Esophagus mucosa (tissue), 1 donor: ENCODE measurements at regions not wholly inside any gene's neighbourhood (a gene's known extent, or its start where the extent isn't known, plus 50 kb on each side); places are given as distances from the start of the nearest gene placed in this dataset.

Experiments used
- ATAC-seq: fragments of 200-7000 bp; cut with Tn5 transposase; one replicate; pipeline ENCODE4 v1.9.1; 2020
- donor health status: DM: yes; HTN: yes; CAD: no.

DNA sequence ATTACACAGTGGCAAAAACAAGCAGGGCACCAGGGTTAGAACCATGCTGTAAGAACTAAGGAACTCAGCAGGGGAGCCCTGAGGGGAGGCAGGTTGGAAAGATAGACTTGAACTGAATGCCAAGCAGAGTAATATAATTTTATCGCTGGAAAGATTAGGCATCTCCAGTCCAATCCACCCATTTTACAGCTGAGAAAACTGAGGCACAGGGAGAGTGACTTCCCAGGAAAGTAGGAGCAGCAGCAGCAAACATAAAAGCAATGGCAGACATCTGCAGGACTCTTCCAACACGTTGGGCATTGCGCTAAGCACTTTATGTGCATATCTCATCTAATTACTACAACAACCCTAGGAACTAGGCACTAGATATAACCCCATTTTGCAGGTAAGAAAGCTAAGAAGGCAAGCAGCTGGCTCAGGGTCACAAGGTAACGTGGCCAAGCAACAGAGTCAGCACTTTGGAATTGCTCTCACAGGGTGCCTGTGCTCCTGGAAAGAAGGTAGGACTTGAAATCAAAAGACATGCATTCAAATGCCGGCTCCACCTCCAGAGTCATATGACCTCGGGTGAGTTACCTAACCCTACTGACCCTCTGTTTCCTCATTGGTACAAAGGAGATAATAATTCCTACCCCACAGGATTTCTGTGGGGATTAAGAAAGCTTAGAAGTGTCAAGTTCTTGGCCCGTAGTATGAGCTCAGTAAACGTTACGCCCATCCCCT is 215.3 kb downstream of the BARX2 start:
- ATAC-seq: peak; percentile 91

DNA sequence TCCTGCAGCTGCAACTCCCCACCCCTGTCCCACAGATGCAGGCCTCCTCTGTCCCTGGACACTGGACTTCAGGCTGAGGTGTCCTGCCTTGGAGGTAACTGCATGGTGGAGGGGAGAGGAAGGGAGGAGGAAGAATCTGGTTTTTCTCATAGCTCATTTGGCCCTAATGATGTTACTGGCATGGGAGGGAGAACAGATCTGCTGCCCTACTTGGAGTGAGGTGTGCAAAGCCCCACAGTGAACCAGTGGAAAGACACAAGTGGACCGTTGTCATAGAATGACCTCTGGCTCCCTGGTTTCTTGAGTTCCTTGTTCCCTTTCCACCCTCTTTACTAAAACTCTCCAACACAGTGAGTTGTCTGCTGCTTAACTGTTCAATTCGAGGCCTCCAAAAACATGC is 215.9 kb downstream of the BARX2 start:
- ATAC-seq: no peak

DNA sequence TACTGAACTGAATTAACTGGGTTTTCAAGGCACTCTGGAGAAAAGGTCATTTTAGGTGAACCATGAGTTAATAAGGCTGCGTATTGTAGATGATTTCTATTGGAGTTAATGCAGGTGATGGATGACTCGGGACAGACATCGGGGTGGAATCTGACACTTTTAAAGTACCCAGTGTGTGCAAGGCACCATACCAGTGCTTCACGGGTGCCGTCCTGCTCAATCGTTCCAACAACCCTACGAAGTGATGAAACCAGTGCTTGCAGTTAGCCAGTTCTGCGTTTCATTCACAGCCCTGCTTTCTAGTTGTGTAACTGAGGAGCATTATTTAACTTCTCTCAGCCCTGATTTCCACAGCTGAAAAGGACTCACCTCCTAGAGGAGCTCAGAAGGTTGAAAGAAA is 216.5 kb downstream of the BARX2 start:
- ATAC-seq: no peak

DNA sequence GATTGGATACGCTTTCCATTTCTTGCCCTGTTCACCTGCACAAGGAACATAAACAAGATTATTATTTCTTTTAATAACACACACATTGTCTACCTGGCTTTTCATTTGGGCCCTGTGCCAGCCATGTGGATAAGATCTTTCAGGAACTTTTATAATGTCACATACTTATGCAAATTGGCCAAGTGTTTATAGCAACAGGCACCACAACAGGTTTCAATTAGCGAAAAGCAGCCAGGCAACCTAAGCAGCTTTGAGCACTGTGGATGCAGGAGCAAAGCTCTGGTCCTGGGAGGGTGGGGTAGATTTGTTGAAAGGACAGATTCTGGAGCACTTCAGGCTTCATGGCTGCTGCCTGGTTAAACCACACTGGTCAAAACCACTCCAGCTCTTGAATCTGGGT is 217.4 kb downstream of the BARX2 start:
- peak; percentile 64 for ATAC-seq

DNA sequence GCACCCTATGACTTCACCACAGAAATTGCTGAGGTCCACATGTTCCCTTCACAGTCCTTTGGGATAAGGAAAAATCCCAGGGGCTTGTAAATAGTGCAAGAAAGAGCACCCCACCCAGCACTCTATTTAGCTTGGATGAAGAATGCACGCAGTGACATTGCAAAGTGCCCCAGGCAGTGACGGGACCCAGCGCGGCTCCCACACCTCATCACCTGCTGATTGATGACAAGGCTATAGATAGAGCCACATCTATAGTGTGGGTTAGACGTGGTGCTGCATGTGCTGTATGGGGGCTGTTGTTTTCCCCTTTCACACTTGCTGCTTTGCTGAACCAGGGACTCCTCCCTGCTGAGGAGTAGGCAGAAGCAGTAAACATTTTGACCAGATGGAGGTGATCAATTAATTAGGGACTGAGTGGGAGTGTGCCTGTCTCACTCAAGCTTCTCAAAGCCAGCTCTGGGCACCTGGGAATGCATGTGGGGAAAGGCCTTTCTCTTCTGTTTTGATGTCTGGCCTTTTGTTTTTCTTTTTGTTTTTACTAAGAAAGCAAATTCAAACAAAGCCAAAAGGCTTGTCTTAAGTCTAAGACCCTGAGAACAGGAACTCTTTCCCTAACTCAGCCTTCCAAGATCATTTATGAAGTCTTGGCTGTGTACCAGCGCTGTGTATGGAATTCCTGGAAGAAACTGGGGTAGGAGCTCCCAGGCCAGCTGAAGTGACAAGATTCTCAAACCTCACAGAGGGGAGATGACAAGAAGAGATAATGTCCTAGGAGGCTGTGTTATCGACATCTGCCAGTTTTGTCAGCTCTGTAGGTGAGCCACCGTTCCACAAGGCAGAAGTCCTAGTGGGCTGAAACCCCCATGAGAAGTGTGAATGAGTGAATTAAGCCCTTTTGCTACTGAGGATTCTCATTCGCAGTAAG is 219.7 kb downstream of the BARX2 start:
- no peak for ATAC-seq

DNA sequence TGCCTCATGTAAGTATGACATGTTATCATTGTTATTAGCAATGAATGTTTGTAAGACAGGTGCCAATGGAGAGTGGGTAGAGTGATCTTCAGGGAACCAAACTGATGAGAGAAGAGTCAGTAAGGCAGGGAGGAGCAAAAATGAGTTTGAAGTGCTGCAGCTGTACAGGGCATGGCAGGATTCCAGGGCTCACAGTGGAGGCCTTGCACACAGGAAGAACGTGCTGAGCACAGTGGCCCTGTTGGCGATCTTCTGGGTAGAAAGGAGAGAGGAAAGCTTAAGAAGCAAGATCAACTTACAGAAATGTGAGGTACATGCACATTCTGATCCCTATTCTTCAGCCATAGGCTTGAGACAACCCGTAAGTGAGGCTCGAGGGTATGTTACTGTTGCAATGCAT is 219.3 kb upstream of the TMEM45B start:
- ATAC-seq: no peak

DNA sequence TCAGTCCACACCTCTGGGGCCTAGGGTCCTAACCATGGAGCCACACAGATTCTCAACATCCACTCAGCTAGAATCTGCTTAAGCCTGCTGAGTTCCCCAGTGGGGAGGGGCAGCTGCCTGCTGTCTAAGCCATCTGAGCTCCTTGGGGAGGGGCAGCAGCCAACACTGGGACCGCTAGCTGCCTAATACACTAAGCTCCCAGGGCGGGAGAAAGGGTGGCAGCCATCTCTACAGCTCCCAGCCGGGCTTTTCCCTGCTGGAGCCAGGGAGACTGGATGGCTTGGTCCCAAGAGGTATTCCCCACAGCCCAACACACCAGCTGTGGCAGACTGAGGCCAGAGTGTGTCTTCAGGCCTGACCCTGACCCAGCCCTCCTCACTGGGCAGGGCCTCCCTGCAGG is 217.3 kb upstream of the TMEM45B start:
- ATAC-seq: no peak

DNA sequence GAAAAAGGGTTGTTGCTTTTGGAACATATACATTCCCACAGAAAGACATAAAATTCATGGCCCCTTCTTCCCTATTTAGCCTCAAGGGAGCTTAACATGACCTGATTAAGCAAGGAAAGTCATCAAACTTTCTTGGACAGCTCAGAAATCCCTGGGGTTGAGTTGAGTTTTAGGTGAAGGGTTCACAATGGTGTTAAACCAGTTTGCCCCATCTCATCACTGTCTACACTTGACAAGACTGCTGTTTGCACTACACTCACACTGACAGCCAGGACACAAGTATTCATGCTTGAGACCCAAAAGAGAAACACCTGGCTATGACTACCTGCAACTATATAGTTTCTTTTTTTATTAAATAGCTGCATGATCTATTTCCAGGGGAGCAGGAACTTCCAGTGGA is 209.8 kb upstream of the TMEM45B start:
- ATAC-seq: peak; percentile 68

DNA sequence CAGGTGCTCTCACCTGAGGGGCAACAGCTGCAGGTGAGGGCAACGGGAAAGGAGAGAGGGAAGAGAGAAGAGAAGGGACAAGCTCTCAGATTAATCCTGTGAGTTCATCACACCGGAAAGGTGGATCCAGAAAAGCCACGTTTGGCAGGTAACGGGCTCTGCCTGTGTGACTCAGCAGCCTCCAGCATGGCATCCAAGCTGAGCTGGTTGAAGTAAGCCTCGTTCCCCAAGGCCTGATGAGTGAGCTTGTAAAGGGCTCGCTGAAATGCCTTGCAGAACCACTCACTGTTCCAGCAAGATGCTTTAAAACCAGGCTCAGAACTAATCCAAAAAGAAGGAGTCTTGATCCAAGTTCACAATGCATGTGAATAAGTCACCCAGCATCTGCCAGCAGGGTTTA is 206.9 kb upstream of the TMEM45B start:
- ATAC-seq: peak; percentile 89

DNA sequence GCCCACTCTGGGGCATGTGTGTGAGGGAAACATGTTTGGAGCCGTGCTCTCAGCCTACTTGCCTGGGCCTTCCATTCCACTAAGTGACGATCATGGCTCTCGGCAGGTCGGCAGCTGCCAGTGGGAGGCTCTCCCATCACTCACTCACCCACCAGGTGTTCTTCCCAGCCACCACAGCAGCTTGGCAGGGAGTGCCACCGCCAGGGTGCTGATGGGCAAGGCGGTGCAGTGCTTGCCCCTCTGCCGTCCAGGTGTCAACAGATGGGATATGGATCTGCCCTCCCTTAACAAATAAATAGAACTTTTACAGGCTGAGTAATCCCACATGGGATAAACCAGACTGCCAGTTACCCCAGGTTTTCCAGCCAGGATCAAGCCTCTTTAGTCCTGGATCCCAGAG is 205.5 kb upstream of the TMEM45B start:
- no peak for ATAC-seq

DNA sequence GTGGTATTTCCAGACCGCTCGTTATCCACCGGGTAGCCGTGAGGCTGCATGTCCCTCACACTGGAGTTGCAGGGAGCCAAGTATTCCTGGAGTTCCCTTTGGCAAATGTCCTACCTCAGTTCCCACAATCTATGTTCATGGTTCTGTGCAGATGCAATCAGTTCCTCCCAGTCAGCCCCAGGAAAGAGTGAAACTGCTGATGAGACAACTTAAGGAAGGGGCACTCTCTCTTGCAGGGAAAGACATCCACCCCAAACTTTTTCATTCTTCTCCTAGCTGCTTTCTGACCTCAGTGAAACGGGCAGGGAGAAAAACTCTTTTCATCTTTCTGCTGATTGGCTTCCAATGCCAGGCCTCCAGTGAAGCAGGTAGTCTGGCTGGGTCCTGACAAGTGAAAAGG is 205.1 kb upstream of the TMEM45B start:
- ATAC-seq: no peak

DNA sequence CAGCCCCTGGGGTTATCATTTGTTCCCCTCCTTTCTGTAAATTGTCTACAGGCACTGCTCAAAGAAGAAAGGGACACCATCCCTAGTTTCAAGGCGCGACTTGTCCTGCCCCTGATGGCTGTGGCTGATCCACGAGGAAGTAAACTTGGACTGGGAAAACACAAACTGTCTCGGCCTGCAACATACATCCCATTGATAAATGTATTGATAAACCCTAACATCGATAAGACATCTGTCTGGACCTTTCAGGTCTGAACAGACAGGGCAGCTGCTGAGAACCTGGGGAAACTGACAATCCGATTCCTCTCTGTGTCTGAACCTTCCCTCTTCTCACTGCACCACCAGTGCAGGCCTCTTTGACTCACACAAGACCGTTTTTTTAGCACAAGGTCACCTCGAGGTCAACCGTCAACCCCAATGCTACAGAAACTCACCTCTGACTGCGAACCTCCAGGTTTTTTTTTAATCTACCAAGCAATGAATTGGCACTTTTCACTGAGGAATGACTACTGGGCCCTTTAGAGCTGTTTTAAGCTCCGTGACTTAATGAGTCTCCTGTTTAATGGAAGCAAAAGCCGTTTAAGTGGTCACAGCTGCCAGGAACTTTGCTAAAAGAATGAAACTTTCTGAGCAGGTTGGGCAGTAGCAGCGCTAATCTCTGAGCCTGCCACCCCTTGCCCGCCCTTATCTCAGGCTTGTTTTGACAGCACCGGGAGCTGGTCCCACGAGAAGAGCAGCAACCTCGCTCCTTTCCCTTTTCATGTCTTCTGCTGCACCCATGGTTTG is 203.8 kb upstream of the TMEM45B start:
- ATAC-seq: peak; percentile 79

DNA sequence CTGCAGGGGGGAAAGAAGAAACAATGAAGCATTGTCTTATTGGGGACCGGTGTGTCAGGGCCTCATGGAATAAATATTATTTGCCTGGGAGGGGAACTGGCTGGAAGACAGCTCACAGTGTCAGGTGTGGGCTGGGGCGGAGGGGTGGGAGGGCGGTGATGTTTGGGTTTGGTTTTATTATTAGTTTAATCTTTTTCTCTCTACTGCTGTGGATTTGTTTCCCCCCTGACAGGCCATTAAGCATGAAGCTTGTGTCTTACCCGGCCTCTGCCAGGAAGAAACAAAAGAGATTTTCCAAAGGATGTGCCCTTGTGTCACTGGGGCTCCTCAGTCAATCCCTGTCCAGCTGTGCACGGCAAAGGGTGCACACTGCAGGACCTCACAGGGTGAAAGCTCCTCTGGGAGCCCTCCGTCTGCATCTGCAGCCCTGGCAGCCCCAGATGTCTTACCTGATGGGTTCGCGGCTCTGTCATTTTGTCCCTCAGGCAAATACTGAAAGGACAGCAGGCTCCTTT is 203.1 kb upstream of the TMEM45B start:
- ATAC-seq: no peak

DNA sequence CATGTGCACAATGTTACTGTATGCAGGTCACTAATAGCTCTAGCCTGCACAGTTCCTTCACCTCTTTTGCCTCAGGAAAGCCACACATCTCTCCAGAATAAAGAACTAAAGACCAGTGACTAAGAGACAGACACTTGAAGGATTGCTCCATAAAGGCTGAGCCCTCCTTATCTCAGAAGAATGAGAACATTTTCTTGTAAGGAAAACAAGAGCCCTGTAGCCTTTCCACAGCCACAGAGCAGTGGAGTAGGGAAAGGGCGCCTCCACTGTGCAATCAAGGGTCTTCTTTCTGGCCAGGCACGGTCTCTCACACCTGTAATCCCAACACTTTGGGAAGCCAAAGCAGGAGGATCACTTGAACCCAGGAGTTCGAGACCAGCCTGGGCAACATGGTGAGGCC is 202.6 kb upstream of the TMEM45B start:
- no peak for ATAC-seq

DNA sequence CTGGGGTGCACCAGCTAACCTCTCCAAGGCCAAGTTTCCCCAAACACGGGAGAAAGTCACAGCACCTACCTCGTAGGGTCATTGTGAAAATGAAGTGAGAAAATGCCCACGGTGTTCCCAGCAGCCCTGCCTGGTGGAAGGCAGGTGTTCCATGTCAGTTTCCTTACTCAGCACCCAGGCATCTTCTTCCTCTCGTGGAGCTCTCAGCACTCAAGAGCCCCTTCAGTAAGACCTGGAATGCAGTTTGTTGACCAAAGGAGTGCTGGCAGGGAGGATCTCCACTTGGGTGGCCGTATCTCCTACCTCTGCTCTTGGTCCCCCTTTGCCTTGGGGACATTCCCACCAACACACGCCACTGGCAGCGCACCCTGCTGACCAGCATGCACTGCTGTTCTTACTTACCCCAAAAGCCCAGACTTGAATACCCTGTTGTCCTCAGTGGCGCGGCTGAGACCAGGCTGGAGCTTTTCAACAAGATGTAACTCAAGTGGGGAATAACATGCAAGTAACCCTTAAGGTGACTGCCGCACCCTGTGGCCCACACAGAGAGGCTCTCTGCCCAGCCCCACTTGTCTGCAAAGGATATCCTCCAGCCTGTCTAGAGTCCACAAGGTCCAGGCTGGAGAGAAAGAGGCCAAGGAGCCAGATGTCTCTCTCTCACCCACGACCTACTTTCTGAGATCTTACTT is 201.2 kb upstream of the TMEM45B start:
- no peak for ATAC-seq

DNA sequence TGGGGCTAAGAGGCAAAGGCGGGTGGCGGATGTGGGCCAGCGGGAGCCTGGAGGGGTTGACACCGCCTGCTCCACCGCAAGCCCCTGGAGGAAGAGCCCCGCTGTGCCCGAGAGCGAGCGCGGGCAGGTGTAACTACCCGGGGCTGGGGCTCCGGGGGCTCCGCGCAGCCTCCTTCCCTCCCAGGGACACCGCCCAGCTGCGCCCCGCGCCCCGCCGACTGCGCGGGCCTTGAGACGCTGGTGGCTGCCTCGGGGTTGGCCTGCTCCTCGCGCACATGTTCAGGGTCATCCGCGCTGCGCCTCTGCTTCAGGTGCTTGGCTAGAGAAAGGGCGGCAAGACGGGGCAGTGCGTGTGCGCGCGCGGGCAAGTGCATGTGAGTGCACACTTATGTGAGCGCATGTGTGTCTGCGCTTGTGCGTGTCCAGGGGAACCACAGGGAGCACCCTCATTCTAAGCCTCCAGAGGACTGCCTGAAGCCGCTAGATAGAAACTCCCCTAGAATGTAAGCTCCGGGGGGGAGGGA is 197.5 kb upstream of the TMEM45B start:
- no peak for ATAC-seq

DNA sequence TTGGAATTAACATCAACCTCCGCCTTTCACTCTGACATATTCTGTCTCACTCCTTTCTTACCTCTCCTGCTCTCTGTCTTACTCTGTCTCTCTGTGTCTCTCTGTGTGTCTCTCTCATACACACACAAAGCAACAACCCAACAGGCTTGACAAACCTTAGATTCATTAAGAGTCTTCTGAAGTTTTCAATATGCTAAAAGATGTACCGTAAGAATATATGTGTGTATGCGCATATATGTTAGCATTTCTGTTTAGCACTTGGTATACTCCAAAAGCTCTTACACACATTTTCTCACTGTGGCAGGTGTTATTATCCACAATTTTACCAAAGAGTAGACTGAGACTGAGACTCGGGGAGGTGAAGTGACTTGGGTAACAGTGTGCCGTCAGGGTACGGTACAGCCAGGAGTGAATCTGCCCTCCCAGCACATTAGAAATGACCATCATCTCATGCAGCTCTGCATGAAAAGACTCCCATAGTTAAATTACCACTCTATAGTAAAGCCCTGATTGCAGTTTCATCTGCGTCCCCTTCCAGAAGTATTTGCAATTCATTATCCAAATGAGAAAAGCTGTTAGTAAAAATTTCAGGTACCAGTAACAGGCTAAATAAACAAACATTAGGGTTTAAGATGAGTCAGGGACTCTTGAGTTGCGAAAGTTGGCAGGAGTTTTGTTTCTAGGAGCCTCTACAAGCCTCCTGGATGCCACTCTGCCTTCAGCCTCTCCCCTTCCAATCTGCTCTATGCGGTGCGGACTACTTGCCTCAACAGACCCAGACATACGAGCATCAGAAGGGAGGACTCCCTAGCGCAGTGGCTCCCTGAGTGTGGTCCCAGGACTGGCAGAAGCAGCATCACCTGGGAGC is 195.2 kb upstream of the TMEM45B start:
- peak; percentile 79 for ATAC-seq

DNA sequence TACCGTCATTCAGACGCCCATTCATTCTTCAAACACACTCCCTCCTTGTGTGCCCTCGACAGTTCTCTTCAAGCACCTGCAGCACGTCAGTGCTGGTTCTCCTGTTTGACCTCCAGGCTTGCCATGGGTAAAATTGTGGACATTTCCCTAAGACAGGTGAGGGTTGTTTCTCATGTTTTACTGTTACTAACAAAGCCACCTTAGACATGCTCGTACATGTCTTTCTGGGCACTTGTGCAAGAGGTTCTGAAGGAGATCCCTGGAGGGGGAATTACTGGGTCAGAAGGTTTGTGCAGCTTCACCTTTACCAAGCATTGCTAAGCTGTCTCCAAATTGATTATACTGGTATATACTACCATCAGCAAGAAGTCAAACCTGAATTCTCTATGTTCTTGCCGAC is 189.7 kb upstream of the TMEM45B start:
- peak; percentile 93 for ATAC-seq

DNA sequence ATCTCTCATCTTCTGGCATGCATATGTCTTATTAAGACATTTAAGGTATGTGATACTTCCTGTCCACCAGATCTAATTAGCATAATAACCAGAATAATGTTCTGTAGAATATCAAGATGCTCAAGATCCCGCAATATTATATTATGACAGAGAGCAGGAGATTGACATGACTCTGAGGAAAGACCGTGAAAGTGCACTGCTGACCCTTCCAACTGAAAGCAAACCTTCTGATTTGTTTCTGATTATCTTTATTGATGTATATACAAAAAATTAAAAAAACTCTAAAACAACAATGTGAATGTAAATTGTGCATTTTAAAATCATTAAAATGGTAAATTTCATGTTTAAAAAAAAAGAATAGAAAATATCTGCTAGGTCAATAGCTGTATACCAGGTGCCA is 184.4 kb upstream of the TMEM45B start:
- no peak for ATAC-seq

DNA sequence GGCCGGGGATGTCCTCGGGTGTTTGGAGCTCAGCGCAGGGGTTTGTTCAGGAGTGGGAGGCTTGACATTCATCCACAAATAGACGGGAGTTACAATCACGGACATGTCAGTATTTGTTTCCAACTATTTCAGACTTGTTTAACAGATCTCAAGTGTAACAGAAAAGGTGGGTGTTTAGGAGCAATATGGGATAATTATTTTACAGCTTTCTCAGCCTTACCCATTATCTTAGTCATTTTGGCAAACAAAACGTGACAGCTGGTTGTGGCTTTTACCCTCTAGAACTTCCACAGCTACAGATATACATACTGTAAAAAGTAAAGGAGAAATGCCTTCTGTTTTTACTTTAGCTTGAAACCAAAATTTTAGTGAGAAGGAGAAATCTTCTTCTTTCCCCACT is 178.7 kb upstream of the TMEM45B start:
- ATAC-seq: peak; percentile 24

DNA sequence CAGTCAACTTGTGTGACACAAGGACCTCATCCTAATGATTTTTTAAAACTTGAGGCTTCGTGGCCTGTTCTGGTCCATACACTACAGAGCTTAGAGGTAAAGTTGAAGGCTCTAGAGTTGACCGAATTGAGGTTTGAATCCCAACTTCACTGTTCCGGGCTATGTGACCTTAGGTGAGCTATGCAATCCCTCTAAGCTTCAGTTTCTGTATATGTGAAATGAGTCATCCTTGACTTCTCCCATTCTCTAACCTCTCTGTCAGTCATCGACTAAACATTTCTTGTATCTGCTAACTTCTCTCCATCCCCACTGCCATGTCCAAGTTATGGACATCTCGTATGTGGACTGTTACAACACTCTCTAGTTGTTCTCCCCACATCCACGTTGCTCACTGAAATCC is 178.2 kb upstream of the TMEM45B start:
- peak; percentile 77 for ATAC-seq
